ENCODE measurements at regions not wholly inside any gene's neighbourhood (a gene's known extent, or its start where the extent isn't known, plus 50 kb on each side); places are given as distances from the start of the nearest gene placed in this dataset.
"Not testable (repeated sequence)": the region's sequence is repeated elsewhere in the genome, so short reads cannot be mapped to it uniquely, and the experiment has no call there.

GRCh38 chr9:103397868-103398600, 402.9 kb downstream of the CYLC2 start:
- peak; percentile 59 for DNase-seq (ENCODE audit: low spot score)

GRCh38 chr9:103399535-103399934, 404.4 kb downstream of the CYLC2 start:
- DNase-seq (ENCODE audit: low spot score), result no peak

DNA sequence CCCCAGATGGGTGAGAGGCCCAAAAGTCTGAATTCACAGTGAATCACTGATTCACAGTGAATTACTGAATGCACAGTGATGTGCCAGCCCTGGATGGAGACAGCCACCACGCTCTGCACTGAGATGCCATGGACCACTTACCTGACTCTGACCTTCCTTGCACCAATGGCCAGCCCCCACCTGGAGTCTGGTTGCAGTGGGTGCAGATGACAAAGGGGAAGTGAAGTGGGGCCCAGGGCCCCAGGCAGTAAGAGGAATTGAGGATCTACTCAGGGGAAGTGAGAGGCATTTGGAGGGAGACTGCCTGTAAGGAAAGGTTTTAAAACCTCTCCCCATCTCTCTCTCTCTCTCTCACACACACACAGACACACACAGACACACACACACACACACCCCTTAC, 412.1 kb downstream of the CYLC2 start:
- DNase-seq (ENCODE audit: low spot score), result no peak

- DNase-seq (ENCODE audit: low spot score), result no peak
Observed at GRCh38 chr9:103410059-103410458, 414.9 kb downstream of the CYLC2 start.

GRCh38 chr9:103427696-103428095, 432.6 kb downstream of the CYLC2 start:
- no peak for DNase-seq (ENCODE audit: low spot score)

- DNase-seq (ENCODE audit: low spot score), result no peak
Observed at GRCh38 chr9:103430469-103430868, 435.3 kb downstream of the CYLC2 start.

DNA sequence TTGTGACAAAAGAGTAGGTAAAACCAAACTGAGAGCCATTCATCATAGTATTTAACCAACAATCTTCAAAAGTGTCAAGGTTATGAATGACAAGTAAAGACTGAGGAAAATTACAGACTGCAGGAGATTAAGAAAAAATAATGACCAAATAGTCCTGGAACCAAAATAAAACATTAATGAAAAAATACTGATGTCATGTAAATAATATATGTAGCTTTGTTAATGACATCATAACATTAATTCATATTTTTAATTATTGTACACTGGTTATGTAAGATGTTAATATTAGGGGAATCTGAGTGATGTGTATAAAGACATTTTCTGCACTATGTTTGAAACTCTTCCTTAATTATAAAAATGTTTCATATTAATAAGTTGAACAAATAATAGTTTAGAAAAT, 436.7 kb downstream of the CYLC2 start:
- DNase-seq (ENCODE audit: low spot score), result no peak

DNA sequence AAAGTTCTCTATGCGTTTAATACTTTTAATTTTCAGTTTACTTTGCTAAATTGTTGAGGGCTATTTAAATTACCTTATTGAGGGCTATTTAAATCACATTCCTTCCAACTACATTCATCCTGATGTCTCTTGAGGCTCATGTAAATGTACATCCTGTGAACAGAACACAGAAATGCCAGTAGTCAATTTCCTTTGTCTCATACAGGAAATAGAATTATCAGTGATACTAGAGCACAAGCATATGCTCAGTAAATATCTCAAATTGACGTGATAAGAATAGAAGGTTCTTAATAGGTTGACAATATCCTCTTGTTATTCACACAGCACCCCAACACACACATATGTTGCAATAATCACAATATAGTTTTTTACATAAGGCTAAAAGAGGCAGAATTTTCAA, 449.0 kb downstream of the CYLC2 start:
- no peak for DNase-seq (ENCODE audit: low spot score)

DNA sequence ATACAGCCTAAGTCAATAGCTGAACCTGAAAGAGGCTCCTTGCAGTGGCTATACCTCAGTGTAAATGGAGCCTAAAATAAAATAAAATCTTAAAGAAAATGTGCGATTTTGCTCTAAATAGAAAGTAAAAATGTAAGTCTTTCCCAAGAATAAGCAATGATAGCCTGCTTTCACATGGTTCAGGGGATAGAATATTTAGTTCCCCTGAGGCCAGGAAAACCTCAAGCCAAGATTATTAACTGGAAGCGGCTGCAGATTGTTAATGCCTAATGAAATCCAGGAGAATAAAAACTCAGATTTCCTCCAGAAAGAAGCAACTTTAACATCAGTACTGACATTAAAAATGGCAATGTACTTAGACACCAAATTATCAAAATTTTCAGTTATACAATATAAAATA, 463.7 kb downstream of the CYLC2 start:
- no peak for DNase-seq (ENCODE audit: low spot score)

DNA sequence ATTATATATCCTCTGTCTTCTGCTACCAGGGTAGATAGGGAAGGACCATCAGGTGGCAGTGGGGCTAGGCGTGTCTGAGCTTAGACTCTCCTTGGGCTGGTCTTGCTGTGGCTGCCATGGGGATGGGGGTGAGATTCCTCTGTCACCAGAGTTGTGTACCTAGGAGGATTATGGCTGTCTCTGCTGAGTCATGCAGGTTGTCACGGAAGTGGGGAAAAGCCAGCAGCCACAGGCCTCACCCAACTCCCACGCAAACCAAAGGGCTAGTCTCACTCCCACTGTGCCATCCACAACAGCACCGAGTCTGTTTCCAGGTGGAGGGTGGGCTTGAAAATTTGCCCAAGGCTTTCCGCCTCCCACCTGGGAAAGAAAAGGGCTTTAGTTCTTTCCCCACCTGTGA, 476.1 kb downstream of the CYLC2 start:
- peak; percentile 16 for DNase-seq (ENCODE audit: low spot score)

DNA sequence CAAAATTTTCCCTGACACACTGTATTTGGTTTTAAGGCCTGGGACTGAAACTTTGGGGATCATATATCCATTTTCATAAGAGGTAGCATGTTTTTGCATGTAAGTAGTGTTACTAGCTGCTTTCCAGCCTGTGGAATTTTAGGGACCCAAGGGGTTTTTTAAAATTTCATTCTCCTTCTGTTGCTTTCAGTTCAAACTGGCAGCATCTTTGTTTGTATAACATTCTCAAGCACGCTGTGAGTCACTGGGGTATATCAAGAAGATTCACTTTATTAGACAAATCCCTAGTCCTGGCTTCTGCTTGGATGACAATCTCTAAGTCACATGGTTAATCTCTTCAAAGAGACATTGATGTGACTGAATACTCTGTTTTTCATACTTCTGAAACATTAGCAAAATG, 479.0 kb downstream of the CYLC2 start:
- DNase-seq (ENCODE audit: low spot score), result no peak

- DNase-seq (ENCODE audit: low spot score), result no peak
Observed at GRCh38 chr9:103483471-103484096, 488.5 kb downstream of the CYLC2 start.

- DNase-seq (ENCODE audit: low spot score), result no peak
Observed at GRCh38 chr9:103485138-103485537, 490.0 kb downstream of the CYLC2 start.

DNA sequence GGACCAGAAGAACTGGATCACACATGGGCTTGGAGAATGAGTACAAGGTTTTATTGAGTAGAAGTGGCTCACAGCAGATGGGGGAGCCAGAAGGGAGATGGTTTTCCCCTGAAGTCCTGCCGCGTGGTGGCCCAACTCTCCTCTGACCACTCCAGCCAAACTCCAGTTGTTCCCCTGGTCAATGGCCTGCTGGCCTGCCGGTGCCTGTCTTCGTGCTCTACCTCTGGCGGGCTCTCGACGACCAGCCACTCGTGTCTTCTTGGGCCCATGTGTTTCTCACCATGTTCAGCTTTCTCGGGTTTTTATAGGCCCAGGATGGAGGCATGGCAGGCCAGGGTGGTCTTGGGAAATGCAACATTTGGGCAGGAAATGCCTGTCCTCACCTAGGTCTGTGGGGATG, 519.6 kb downstream of the CYLC2 start:
- no peak for DNase-seq (ENCODE audit: low spot score)

DNA sequence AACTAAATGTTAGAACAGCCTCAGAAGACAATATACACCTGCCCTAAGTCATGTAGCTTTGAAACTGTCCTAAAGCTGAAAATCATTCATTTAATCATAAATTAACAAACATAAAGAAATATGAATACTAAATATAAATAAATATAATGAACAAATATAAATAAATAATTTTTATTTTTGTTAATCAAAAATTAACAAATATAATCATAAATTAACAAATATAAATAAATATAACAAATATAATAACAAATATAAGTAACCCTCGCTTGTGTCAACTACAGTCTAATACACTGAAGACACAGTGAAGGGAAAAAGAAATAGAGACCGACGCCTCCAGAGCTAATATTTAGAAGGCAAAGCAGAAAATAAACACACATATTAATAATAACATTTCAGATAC, 527.3 kb downstream of the CYLC2 start:
- no peak for DNase-seq (ENCODE audit: low spot score)

- DNase-seq (ENCODE audit: low spot score), result peak; percentile 43
Observed at GRCh38 chr9:103530934-103531333, 535.8 kb downstream of the CYLC2 start.

DNA sequence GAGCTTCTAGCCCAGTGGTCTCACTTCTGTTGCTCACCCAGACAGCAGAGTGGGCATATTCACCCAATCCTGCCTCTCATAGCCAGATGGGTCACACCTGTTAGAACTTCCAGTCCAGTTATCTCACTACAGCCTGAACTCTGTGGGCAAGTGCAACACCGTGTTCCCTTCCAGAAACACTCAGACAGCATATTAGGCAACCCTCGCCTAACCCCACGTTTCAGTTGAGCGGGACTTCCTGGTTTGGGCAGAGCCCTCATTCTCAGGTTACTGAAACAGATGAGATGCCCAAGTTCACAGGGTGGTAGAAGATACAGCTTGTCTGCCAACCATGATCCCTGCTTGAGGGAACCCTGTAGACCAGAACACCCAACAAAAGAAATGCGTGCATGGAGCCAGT, 538.2 kb downstream of the CYLC2 start:
- DNase-seq (ENCODE audit: low spot score), result no peak

DNA sequence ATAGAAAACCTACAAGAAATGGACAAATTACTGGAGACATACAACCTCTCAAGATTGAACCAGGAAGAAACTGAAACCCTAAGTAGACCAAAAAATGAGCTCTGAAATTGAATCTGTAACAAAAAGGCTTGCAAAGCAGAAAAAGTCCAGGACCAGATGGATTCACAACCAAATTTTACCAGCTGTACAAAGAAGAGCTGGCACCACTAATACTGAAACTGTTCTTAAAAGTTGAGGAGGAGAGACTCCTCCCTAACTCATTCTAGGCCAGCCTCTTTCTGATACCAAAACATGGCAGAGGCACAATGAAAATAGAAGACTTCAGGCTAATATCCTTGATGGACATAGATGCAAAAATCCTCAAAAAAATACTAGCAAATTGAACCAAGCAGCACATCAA, 542.3 kb downstream of the CYLC2 start:
- no peak for DNase-seq (ENCODE audit: low spot score)

DNA sequence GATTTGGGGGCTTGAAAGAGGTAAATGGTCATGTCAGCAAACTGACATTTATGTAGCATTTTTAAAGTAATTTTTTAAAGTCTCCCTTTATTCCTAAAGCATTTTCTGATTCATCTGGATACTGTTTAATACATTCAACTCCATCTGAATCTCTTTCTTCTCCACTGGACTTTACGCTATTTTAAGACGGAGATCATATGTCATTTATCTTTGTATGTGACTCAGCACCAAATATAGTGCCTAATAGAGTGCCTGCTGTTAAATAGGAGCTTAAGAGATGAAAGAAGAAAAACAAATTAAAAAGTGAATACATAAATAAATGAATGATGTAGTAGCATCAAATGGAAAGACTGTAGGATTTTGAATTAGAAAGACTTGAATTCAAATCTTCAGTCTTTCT, 548.8 kb upstream of the SMC2 start:
- DNase-seq (ENCODE audit: low spot score), result no peak

GRCh38 chr9:103552712-103553111, 541.4 kb upstream of the SMC2 start:
- DNase-seq (ENCODE audit: low spot score), result no peak

- DNase-seq (ENCODE audit: low spot score), result no peak
Observed at GRCh38 chr9:103574056-103574455, 520.1 kb upstream of the SMC2 start.

- no peak for DNase-seq (ENCODE audit: low spot score)
Observed at GRCh38 chr9:103586721-103587120, 507.4 kb upstream of the SMC2 start.

DNA sequence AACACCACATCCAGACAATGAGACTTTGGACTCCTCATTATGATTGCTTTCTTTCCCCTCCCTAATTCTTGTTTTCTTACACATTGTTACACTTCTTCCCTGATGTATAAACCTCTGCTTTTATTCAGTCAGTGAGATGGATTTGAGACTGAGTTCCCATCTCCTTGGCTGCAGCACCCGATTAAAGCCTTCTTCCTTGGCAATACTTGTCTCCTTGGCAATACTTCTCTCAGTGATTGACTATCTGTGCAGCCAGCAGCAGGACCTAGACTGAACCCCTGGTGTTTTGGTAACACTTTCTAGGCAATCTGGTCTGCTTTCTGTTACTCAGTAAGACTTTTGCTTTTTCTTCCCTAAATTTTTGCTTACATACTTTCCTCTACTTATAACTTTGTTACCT, 492.8 kb upstream of the SMC2 start:
- DNase-seq (ENCODE audit: low spot score), result no peak

- DNase-seq (ENCODE audit: low spot score), result not testable (repeated sequence)
Observed at GRCh38 chr9:103611950-103612349, 482.2 kb upstream of the SMC2 start.

Measured in H4 (cell line).